ENCODE measurements at regions not wholly inside any gene's neighbourhood (a gene's known extent, or its start where the extent isn't known, plus 50 kb on each side); places are given as distances from the start of the nearest gene placed in this dataset.

- no peak for DNase-seq (ENCODE audit: low read depth)
- TF ChIP-seq CTCF (IDR thresholded peaks at IDR 0.05; ENCODE audit: insufficient read depth, low read depth, low read length, missing control alignments), result no peak
- H3K4me3 ChIP-seq (ENCODE audit: low read length), result no peak overlapping the region
Measured at GRCh38 chr14:84610086-84610485, 919.9 kb upstream of the FLRT2 start.

- H3K4me3 ChIP-seq (ENCODE audit: low read length), result no peak overlapping the region
- TF ChIP-seq CTCF (IDR thresholded peaks at IDR 0.05; ENCODE audit: insufficient read depth, low read depth, low read length, missing control alignments), result no peak
- DNase-seq (ENCODE audit: low read depth), result no peak
Measured at GRCh38 chr14:84622357-84622756, 907.6 kb upstream of the FLRT2 start.

- TF ChIP-seq CTCF (IDR thresholded peaks at IDR 0.05; ENCODE audit: insufficient read depth, low read depth, low read length, missing control alignments), result no peak
- no peak for DNase-seq (ENCODE audit: low read depth)
- no peak overlapping the region for H3K4me3 ChIP-seq (ENCODE audit: low read length)
Measured at GRCh38 chr14:84643446-84643845, 886.5 kb upstream of the FLRT2 start.

- peak; percentile 7 for DNase-seq (ENCODE audit: low read depth)
- H3K4me3 ChIP-seq (ENCODE audit: low read length), result no peak overlapping the region
- TF ChIP-seq CTCF (IDR thresholded peaks at IDR 0.05; ENCODE audit: insufficient read depth, low read depth, low read length, missing control alignments), result no peak
Measured at GRCh38 chr14:84646786-84647500, 883.0 kb upstream of the FLRT2 start.

GRCh38 chr14:84655014-84655413 lies 874.9 kb upstream of the FLRT2 start:
- TF ChIP-seq CTCF (IDR thresholded peaks at IDR 0.05; ENCODE audit: insufficient read depth, low read depth, low read length, missing control alignments), result no peak
- DNase-seq (ENCODE audit: low read depth), result no peak
- no peak overlapping the region for H3K4me3 ChIP-seq (ENCODE audit: low read length)

GRCh38 chr14:84657911-84658310 lies 872.0 kb upstream of the FLRT2 start:
- DNase-seq (ENCODE audit: low read depth), result no peak
- no peak overlapping the region for H3K4me3 ChIP-seq (ENCODE audit: low read length)
- no peak for TF ChIP-seq CTCF (IDR thresholded peaks at IDR 0.05; ENCODE audit: insufficient read depth, low read depth, low read length, missing control alignments)

- H3K4me3 ChIP-seq (ENCODE audit: low read length), result no peak overlapping the region
- no peak for DNase-seq (ENCODE audit: low read depth)
- no peak for TF ChIP-seq CTCF (IDR thresholded peaks at IDR 0.05; ENCODE audit: insufficient read depth, low read depth, low read length, missing control alignments)
Measured at GRCh38 chr14:84670796-84671195, 859.1 kb upstream of the FLRT2 start.
